ENCODE measurements at regions not wholly inside any gene's neighbourhood (a gene's known extent, or its start where the extent isn't known, plus 50 kb on each side); places are given as distances from the start of the nearest gene placed in this dataset.

- DNase-seq: no peak
These were observed 74.0 kb downstream of the ENGASE start for GRCh38 chr17:79148584-79148983.

- DNase-seq: no peak
These were observed 73.3 kb downstream of the ENGASE start for GRCh38 chr17:79147746-79148506.

- DNase-seq: no peak
These were observed 71.9 kb downstream of the ENGASE start for GRCh38 chr17:79146562-79146961.

DNA sequence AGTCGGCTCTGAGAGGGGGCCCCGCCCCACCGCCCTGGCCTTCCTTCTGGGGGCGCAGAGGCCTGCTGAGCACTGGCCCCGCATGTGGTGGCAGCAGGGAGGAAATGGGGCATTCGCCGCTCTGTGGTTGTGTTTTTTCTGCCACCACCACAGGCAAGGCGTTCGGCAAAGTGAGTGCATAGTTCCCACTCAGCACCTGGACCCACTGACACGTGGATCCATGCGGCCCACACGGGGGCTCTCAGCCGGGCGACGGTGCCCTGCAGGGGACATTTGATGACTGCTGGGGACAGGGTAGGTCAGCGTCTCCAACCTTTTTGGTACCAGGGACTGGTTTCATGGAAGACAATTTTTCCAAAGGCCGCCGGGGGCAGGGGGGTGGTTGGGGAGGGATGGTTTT is 70.9 kb downstream of the ENGASE start:
- no peak for DNase-seq

GRCh38 chr17:79144133-79144532 is 69.5 kb downstream of the ENGASE start:
- DNase-seq: no peak

DNA sequence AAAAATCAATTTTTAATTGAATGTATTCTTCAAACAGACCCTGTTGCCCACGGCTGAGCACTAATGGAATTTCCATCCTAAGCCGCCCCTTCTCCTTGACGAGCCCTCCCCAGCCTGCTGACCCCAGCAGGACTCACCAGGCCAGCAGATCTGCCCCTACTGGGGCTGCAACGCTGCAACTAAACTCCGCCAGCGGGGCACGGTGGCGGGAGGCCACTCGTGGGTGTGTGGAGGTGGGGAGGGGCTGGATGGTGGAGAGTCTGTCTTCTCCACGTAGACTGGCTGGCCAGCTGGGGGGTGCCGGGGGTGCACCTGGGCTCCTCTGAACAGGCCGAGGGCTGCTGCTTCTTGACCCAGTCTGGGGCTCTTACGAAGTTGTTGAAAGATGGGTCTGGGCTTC is 67.8 kb downstream of the ENGASE start:
- DNase-seq: no peak

GRCh38 chr17:79141578-79142355 is 67.1 kb downstream of the ENGASE start:
- DNase-seq: no peak

DNA sequence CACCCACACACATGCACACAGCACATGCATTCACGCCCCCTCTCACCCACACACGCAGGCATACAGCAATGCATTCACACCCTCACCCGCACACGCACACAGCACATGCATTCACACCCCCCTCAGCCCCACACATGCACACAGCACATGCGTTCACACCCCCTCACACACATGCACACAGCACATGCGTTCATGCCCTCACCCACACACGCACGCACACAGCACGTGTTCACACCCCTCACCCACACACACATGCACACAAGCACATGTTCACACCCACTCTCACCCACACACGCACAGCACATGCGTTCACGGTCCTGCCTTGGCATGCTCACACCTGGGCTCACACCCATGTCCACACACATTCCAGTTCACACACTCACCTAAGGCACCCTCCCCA is 64.2 kb downstream of the ENGASE start:
- no peak for DNase-seq

DNA sequence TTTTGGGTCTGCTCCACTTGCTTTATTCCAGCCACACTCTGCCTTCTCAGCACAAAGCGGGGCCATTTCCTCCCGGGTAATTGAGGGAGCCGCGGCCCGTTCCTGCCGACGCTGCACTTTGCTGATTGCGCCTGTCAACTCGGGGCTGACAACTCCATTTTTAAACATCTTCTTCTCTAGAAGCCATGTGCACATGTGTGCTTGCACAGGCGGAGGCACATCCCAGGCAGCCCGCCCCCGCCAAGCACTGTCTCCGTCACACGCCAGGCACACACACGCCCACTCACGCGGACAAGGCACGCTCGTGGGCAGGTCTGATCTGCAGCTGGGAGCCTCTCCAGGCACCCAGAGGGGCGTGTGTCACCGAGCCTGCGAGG is 63.2 kb downstream of the ENGASE start:
- no peak for DNase-seq

- DNase-seq: no peak
These were observed 62.6 kb downstream of the ENGASE start for GRCh38 chr17:79137015-79137788.

DNA sequence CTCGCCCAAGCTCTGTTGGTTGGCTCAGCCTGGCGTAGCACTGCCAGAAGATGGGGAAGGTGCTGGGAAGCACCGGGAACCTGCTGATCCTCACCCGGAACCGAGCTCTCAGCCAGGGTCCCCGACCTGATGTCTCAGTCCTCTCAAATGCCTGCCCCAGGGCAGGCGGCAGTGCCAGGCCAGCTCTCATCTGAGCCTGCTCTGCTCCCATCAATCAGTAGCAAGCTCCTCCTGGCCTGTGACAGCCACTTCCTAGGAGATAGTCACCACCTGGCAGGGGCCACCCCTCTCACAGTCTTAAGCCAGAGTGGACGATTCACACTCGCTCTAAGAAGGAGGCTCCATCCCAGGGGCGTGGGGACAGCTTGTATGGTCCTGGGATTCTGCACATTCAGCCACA is 62.0 kb downstream of the ENGASE start:
- no peak for DNase-seq
